Stimulated activated CD8-positive, alpha-beta memory T cell treated with anti-CD3 and anti-CD28 coated beads, Interleukin-2, amount 100 ng/mL, for 48 hours (primary cell): ENCODE measurements at regions not wholly inside any gene's neighbourhood (a gene's known extent, or its start where the extent isn't known, plus 50 kb on each side); places are given as distances from the start of the nearest gene placed in this dataset.

Source experiments
- DNase-seq, 2 donors: peaks; one replicate each; pipeline ENCODE4 v3.0.0-alpha.2; 2020; ENCODE audit warnings: low read depth in 2 of 2

- DNase-seq = no peak
Observed at GRCh38 chr6:145306489-145306888, 428.8 kb downstream of the EPM2A start.

GRCh38 chr6:145309842-145310535 lies 425.3 kb downstream of the EPM2A start:
- no peak for DNase-seq

GRCh38 chr6:145312481-145312880 lies 422.8 kb downstream of the EPM2A start:
- DNase-seq = no peak

- DNase-seq = no peak
Observed at GRCh38 chr6:145313041-145313855, 422.1 kb downstream of the EPM2A start.

GRCh38 chr6:145315982-145316600 lies 419.2 kb downstream of the EPM2A start:
- DNase-seq = no peak

- DNase-seq = no peak
Observed at GRCh38 chr6:145318952-145319351, 416.4 kb downstream of the EPM2A start.

GRCh38 chr6:145319605-145320004 lies 415.7 kb downstream of the EPM2A start:
- DNase-seq = no peak

- DNase-seq = no peak
Observed at GRCh38 chr6:145323646-145324045, 411.7 kb downstream of the EPM2A start.

GRCh38 chr6:145327586-145327985 lies 407.7 kb downstream of the EPM2A start:
- no peak for DNase-seq

GRCh38 chr6:145329257-145329656 lies 406.1 kb downstream of the EPM2A start:
- DNase-seq = no peak

GRCh38 chr6:145331066-145331465 lies 404.3 kb downstream of the EPM2A start:
- no peak for DNase-seq

- no peak for DNase-seq
Observed at GRCh38 chr6:145332011-145332410, 403.3 kb downstream of the EPM2A start.

- DNase-seq = no peak
Observed at GRCh38 chr6:145336119-145336518, 399.2 kb downstream of the EPM2A start.

GRCh38 chr6:145339089-145339488 lies 396.2 kb downstream of the EPM2A start:
- no peak for DNase-seq

- no peak for DNase-seq
Observed at GRCh38 chr6:145340256-145340655, 395.1 kb downstream of the EPM2A start.

GRCh38 chr6:145345094-145345493 lies 390.2 kb downstream of the EPM2A start:
- no peak for DNase-seq

- no peak for DNase-seq
Observed at GRCh38 chr6:145347216-145347615, 388.1 kb downstream of the EPM2A start.

- no peak for DNase-seq
Observed at GRCh38 chr6:145349950-145350510, 385.3 kb downstream of the EPM2A start.

- DNase-seq = no peak
Observed at GRCh38 chr6:145350928-145351327, 384.4 kb downstream of the EPM2A start.

- DNase-seq = no peak
Observed at GRCh38 chr6:145352382-145353080, 382.8 kb downstream of the EPM2A start.

- DNase-seq = no peak
Observed at GRCh38 chr6:145360865-145361264, 374.5 kb downstream of the EPM2A start.

- no peak for DNase-seq
Observed at GRCh38 chr6:145367149-145367548, 368.2 kb downstream of the EPM2A start.
